GDM1 (cell line): ENCODE measurements at regions not wholly inside any gene's neighbourhood (a gene's known extent, or its start where the extent isn't known, plus 50 kb on each side); places are given as distances from the start of the nearest gene placed in this dataset.
A peak's percentile ranks its signal among the peaks of the same experiment; 100 is the strongest.

Experiments used
- DNase-seq: peaks from one replicate; lab custom pipeline; 2025; lab: John Stamatoyannopoulos, UW

DNA sequence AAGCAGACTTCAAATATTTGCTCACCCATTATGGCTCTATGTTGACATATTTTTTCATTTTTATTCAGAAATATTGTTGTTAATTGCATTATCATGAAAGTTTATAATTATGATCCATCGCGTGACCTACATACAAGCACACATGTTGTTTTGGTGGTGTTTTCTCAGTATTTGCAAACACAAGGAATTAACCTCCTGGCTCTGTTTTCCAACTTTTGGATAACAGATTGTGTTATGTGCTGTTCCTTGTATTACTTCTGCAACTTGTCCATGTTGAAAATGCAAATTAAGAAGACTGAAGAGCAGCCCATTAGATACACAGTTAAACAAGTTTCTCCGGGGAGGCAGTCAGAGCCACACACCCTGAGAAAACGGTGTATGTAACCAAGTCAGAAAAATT lies 201.2 kb downstream of the SEC23A start:
- no peak for DNase-seq

DNA sequence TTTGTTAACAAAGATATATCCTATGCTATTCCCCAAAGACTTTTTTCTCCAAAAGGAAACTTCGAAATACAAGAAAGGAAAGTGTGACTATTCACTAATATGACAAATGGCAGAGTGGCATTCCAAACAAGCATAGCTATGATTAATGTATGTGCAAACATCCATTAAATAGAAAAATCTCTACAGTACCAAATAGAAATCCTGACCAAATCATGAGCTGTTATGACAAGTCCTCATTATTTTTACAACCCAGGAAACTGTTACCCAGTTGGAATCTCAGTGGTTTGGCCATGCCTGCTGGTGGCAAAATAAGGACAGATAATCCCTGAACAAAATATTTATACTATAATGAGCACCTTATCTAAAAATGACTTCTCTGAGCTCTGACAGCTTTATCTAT lies 202.1 kb downstream of the SEC23A start:
- DNase-seq = no peak

DNA sequence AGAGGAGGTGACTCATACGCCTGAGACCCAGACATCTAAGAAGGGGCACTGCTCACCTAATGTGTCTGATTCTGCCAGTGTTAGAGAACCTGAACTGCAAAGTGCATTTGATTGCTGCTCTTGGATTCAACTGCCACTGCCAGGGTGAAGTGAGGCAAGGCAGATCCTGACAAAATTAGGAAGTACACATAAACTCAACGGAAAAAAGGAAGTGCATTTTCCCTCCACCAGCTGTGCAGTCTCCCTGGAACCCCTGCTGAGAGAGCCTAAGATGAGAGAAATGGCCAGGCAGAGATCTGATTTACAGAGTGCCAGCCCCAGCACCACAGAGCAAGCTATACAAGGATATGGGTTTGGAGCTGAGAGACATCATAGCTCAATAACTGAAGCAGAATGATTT lies 215.3 kb downstream of the SEC23A start:
- DNase-seq = no peak

DNA sequence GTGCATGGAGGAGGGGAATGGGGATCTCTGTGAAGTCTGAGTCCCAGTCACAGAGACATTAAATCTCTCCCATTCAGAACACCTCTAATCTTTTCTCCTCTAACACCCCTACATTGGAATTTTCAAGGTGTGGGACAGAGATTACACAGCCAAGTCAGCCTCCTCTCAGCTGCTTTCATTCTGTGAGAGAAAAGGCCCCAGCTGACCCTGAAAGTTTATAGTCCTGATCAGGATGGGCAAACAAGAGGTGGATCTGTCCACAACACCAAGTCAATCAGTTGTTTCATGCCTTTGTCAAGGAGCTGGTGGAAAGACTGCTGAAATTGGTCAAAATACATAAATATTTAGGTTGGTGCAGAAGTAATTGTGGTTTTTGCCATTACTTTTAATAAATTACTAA lies 218.9 kb downstream of the SEC23A start:
- DNase-seq = no peak

DNA sequence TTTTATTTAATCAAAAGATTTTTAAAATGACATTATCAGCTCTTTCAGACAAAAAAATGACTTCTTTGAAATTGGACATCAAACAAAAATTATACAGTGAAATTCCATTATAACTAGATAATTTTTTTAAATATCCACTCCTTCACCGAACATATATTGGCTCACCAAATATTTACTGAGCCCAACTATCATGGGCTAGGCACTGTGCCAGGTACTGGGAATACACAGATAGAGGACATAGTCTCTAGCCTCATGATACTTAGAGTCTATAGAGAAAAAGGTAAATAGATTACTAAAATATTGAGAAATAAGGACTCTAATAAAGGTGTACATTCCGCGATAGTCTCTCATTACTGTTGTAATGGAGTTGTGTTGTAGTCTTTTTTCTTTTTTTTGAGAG lies 219.9 kb downstream of the SEC23A start:
- DNase-seq = no peak

DNA sequence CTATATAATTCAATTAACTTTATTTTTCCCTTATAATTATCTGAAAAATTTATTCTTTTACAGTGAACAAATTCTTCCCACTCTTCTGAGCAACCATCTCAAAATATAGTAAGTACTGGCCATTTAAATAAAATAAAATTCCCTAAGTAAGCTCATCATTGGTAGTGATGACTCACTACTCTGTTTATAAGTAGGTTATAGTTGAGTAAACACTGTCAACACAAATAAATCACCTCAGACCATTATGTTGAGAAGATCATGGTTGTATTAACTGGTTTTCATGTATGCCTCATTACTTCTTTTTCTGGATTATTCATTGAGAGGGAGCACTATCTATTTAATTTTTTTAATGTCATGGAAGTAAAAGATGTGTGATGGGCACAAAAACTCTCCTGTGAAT lies 220.5 kb downstream of the SEC23A start:
- no peak for DNase-seq

DNA sequence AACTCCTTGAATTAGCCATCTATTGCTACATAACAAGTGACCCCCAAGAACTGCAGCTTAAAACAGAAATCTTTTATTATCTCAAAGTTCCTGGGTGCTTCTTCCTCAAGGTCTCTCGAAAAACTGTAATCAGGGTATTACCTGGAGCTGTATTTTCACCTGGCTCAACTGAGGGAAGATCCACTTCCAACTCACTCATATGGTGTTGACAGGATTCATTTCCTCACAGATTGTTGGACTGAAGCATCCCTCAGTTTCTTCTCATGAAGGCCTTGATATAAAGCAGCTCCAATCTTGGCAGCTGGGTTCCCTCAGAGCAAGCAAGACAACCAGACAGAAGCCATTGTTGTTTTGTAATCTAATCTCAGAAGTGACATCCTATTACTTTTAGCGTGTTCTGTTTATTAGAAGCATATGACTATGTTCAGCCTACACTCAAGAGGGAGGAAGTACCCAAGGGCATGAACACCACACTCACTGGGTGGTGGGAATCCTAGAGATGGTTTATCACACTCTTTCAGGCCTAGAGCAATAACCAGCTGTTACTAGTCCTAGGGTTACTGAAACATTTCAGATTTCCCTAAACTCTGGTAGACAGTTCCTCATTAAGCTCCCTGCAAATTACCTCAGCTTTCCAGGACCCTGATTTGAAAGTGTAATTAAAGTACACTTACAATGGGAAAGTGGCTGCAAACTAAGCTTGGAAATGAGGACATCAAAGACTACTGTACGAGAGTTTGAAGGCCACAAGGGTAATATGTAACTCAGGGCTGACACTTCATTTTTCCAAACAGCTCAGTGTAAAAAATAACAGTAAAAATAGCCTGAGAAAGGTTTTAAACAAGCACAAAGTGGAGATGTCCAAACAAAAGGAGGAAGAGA lies 222.2 kb downstream of the SEC23A start:
- no peak for DNase-seq

DNA sequence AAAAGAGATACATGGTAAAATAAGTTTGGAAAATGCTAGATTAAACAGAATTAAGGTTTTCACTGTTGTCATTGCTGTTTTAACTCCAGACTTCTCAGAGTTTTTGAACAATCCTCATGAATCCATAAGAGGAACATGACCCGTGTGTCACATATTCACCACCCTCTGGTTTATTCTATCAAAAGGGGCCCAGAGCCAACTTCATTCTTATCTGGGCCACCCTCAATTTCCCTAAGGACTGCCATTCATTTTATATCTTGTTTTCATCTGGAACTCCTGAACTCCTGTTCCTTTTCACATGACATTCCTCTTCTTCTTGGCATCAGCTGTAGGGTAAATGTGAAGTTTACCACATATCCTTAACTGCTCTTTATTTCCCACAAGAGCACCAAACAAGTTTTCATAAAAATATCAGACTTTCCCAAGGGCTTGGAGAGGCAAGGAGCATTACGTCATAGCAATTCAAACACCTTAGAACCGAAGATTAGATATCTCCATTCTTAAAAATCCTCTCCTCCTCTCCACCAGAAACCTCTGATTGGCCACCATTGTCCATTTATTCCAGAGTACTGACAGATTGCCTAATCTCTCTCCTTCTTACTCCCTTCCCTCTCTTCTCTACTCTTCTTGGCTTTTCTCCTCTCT lies 225.2 kb downstream of the SEC23A start:
- no peak for DNase-seq

DNA sequence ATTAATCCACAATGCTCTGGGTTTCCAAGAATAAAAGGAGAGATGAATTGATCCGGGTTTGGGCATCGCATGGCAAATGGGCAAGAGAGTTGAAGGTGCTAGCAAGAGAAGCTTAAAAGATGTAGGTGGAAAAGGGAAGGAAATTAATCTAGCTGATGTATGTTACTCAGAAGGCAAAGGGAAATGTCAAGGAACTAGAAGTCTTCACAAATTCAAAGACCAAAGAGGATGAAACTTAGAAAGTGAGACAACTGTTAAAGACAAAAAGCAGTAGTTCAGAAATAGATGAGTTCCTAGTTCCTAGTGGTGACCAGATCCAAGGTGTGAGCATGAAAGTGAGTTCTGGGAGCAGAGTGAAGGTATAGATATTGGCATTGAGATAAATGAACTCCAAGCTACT lies 228.3 kb downstream of the SEC23A start:
- DNase-seq = no peak

DNA sequence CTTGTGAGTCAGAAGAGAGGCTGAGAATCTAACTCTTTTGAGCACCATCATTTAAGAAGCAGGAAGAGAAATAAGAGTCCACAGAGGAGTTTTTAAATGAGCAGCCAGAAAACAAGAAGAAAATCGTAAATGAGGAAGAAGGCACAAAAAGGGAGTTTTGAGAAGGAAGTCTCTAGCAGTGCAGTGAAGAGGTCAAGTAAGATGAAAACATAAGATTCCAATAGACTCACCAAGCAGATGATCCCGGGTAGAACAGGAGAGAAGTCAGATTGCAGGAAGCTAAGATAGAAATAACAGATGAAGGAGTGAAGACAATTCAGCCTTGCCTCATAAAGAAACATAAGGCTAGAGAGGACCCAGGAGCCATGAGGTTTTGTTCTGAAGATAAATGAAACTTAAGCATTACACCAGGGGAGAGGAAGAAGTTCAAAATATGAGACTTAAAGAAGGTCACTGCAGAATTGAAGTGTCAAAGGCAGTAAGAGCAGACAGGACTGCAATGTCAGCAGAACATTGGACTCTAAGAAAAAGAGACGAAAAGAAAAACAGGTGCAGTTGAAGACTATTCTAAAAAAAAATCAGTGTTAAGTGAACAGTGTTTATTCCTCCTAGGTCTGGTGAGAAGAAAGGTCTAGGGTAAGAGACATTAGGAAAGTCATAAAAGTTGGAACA lies 229.0 kb downstream of the SEC23A start:
- no peak for DNase-seq

DNA sequence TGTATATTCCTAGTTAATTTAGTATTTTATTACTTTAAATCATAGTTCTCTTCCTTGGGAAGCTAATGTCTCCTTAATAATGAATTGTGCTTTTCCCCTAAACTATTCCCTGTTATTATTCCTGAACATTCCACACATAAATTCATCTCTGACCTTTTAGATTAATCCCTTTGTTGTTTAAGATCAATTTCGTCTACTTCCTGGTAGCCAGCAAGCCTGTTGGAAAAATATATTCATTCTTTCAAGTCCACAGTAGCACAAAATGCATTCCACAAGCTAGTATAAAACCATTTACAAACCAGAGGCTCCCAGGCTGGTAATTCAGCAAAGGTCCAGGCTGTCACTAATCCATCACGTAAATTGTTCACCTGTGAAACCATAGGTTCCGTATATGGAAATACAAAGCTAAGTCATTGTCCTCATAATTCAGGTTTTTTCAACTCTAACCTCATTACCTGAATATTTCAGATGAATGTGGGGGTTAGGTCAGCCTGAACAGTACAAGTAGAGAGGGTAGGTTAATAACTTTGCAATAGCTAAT lies 232.7 kb downstream of the SEC23A start:
- DNase-seq = no peak

DNA sequence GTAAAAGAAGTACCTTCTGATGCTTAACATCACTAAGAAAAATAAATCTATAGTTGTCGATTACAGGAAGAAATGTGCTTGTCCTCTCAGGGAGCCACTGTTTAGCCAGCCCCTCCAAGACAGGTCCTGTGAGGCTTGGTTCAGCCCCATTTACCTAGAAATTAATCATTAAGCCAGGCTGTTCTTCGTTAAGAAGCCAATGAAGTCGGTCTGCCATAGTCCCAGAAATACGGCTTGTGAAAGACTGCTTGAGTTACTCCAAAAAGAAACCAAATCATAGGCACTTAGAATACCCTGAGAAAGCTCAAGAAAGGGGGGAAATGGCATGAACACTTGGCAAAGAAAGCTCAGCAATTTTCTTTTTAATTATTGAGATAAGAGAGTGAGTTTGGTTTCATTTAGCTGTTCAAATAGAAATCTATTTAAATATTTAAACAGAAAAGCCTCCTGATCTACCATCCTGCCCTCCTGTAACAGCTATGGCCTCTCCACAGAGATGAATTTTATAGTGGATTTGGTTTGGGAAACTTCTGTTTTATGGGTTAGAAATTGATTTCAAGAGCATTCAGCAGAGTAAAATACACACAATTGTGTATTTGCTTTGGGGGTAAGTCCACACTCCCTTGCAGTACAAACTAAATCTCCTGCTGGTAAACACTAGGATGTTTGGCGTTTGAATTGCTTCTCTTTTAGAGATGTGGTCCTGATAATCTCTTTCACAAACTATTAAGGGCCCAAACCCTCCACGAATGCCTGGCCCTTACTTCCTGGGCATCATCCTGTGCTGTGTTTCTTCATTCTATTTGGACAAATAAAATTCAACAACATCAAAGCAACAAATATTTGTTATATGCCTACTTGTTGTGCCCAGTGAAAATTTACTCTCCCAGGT lies 234.4 kb downstream of the SEC23A start:
- DNase-seq = no peak

DNA sequence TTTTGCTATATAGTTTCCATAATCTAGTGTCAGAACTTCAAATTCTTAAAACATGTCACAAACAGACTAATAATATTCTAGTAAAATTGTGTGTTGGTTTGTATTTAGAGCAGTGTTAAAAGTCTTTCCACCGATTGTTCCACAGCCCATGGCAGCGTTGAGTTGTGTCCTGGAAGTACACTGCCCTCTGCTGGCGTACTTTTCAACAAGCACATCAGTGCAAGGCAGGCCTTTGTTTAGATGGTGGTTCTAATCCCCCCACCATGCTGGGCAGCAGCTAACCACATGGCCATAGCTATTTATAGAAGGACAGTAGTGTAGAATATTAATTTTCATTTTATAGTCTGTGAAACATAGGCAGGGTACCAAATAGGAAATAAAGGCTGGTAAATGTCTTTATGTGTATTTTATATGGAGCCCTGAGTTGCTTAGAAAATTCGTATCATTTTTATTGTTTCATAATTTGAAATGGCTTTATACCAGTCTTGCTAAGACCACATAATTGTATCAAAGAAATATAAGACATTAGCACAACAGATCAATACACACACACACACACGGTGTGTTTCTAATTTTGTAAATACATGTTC lies 235.4 kb downstream of the SEC23A start:
- DNase-seq = peak; percentile 82

DNA sequence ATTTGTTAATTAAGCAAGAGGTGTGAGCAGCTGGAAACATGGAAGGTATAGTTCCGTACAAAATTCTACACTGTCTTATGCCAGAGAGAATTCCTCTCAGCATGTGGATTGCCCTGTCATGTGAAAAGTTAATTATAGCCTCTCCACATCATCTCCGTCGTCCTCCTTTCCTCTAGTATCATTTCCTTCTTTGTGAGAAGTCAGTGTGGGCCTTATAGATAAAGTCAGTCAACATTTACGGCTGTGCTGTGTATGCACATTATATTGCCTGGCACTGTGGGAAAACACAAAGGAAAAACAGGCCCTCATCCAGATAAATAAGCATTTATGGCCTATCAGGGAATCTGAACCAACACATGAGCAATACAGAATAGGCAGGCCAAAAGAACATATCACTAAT lies 236.6 kb downstream of the SEC23A start:
- DNase-seq = no peak

DNA sequence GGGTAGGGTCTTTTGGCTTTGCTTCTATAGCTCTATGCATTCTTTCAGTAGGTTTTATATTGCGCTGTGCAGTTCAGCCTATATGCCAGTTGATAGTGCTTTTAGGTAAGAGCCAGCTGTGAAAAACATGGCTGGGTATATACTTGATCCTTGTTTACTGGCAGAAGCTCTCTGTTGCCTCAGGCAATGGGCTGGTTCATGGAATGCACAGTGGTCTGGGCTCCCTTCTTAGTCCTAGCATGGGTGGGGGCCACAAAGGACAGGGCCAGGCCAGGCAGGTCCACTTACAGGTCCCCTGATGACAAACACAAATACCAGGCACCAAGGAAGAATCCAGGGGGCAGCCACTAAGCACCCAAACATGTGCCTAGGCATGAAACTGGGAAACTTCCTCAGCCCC lies 240.7 kb downstream of the SEC23A start:
- no peak for DNase-seq

DNA sequence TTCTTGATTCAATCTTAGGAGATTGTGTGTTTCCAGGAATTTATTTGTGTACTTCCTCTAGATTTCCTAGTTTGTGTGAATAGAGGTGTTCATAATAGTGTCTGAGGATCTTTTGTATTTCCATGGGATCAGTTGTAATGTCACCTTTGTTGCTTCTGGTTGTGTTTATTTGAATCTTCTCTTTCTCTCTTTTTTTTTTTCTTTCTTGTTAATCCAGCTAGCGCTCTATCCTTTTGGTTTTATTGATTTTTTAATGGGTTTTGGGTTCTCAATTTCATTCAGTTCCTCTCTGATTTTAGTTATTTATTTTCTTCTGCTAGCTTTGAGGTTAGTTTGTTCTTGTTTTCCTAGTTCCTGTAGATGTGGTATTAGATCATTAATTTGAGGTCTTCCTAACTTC lies 242.5 kb downstream of the SEC23A start:
- DNase-seq = no peak

DNA sequence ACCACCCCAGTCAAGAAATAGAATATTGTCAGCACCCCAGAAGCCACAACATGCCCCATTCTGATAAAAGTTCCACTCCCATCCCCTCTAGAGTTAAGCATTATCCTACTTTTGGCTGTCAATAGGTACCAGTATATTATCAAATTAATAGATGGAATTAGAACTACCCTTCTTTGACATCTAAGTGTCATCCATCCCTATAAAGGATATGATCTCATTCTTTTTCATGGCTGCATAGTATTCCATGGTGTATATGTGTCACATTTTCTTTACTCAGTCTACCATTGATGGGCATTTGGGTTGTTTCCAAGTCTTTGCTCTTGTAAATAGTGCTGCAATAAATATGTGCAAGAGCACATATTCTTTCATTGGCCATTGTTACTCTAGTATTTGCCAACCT lies 246.2 kb downstream of the SEC23A start:
- no peak for DNase-seq

DNA sequence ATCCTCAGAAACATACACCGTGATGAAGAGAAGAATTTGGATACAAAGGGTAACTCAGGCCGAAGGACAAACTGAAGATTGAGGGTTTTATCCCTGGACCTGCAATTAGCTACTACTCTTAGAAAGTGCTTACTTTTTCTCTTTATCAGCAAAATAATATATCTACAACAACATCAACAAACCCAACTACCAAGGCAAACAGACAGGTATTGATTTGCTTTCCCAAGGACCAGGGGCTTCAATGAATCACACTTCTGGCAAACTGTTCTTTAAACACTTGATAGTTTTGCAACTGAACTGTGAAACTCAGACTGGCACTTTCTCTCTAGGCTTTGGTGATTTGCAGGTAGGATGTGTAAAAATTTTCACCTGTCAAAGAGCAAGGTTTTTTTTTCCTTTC lies 247.5 kb downstream of the SEC23A start:
- DNase-seq = no peak

DNA sequence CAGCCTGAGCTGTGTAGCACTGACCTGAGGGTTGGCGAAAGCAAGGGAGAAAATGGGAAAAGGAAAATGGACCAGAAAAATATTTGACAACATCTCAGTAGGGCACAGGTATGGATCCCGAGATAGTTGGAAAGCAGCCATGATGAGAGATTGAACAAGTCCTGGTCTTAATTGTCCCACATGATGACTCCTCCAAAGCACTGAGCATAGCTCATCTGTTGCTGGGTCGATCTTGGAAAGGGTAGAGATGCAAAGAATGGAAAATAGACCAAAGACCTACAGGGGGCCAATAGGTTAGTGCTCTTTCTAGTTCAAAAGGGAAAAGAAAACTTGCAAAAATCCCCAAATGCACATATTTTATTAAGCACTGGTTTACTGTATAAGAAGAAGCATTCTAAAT lies 251.9 kb downstream of the SEC23A start:
- DNase-seq = no peak

DNA sequence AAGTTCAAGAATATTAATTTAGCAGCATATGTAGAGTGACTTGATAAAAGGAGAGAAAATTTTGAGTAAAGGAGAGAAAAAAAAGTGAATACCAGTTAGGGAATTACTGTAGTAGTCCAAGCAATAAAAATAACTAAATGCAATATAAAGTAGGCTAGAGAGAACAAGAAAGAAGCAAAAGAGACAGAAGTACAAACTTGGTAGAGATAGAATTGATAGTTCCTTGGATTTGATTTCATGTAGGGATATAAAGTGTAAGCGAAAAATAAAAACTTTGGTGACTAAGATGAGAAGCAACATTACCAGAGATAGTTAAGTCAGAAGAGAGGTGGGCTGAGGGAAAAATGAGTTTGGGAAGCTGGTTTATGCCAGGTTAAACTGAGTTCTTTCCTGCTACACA lies 252.4 kb downstream of the SEC23A start:
- DNase-seq = no peak

DNA sequence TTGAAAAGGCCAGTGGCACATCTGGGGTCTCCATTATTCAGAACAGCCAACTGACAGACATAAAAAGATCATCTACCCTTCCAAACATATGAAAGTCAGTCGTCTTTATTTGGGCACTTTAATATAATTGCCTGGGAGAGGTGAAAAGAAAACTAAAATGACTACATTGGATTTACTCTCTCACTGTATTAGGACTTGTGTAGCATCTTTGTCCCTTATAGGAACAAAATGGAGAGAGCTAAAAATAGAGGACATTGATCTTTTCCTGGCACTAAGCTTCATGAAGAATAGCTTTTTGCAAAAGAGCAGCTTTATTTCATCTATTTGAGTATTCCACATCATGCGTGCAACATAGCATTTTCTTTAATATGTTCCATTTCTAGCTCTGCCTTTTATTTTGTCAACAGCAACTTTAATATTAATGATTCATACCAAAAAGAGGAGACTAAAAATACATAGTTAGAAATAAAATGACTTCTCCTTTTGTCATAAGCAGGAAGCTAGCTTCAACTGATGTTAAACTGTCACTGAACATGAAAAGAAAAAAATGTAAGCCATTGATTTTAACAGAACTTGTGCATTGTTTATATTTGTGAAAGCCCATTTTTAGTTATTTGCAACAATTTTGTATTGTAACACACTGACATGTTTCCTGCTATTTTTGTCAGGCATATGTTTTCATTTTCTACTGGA lies 254.6 kb downstream of the SEC23A start:
- no peak for DNase-seq
